ENCODE measurements at regions not wholly inside any gene's neighbourhood (a gene's known extent, or its start where the extent isn't known, plus 50 kb on each side); places are given as distances from the start of the nearest gene placed in this dataset.

- no peaks in the 10 kb centered on the region for H3K4me1 ChIP-seq (ENCODE audit: control insufficient read depth, low read depth, low read length)
- WGBS (ENCODE audit: extremely low coverage, insufficient coverage, low lambda C conversion rate), result no CpG with 5 or more reads among the region's 5 CpGs
Observed at GRCh38 chr3:30370681-30371271, 235.6 kb upstream of the TGFBR2 start.

GRCh38 chr3:30372837-30373236 lies 233.6 kb upstream of the TGFBR2 start:
- DNase-seq, result peak; percentile 26
- Histone ChIP-seq H3K23ac (ENCODE audit: low read length) (no peak overlapping the region), H4K8ac (ENCODE audit: low read depth, low read length) (no peak overlapping the region), H2AK5ac (ENCODE audit: low read length) (no peak overlapping the region), H3K79me1 (ENCODE audit: low read length) (no peaks in the 10 kb centered on the region), H3K27me3 (ENCODE audit: insufficient read depth, low read length, poor library complexity) (no peaks in the 10 kb centered on the region), H3K4me1 (ENCODE audit: control insufficient read depth, low read depth, low read length) (no peaks in the 10 kb centered on the region), H3K79me2 (ENCODE audit: control insufficient read depth, insufficient read depth, low read length) (no peaks in the 10 kb centered on the region), H3K56ac (ENCODE audit: low read length) (no peak overlapping the region), H3K36me3 (ENCODE audit: control insufficient read depth, insufficient read depth, low read length) (no peaks in the 10 kb centered on the region), H3K18ac (ENCODE audit: low read length) (no peak overlapping the region), H2BK120ac (ENCODE audit: low read depth, low read length) (no peak overlapping the region), H2BK5ac (ENCODE audit: low read length) (no peak overlapping the region), H3K4me3 (ENCODE audit: low read length) (no peak overlapping the region), H3K27ac (ENCODE audit: low read depth, low read length) (no peak overlapping the region), H3K9ac (ENCODE audit: low read length) (no peak overlapping the region), H3K4me2 (ENCODE audit: low read length) (no peak overlapping the region), H4K5ac (ENCODE audit: low read length) (no peak overlapping the region), H2BK15ac (replicated peaks; ENCODE audit: low read depth) (no peak overlapping the region), H3K4ac (ENCODE audit: low read depth, low read length) (no peak overlapping the region)
- WGBS (ENCODE audit: extremely low coverage, insufficient coverage, low lambda C conversion rate), result no CpG with 5 or more reads among the region's 3 CpGs

More at GRCh38 chr3:30370681-30371271, 235.6 kb upstream of the TGFBR2 start:
- no peaks in the 10 kb centered on the region for H3K36me3 ChIP-seq (ENCODE audit: control insufficient read depth, insufficient read depth, low read length)
- no peak overlapping the region for H3K9ac ChIP-seq (ENCODE audit: low read length)
- no peak overlapping the region for H3K56ac ChIP-seq (ENCODE audit: low read length)
- H3K4me2 ChIP-seq (ENCODE audit: low read length), result no peak overlapping the region
- H3K79me1 ChIP-seq (ENCODE audit: low read length), result no peaks in the 10 kb centered on the region
- no peak overlapping the region for H3K4ac ChIP-seq (ENCODE audit: low read depth, low read length)
- H3K27ac ChIP-seq (ENCODE audit: low read depth, low read length), result no peak overlapping the region
- DNase-seq, result peak; percentile 9
- no peak overlapping the region for H3K18ac ChIP-seq (ENCODE audit: low read length)
- no peak overlapping the region for H2AK5ac ChIP-seq (ENCODE audit: low read length)
- H3K4me3 ChIP-seq (ENCODE audit: low read length), result no peak overlapping the region
- no peak overlapping the region for H2BK5ac ChIP-seq (ENCODE audit: low read length)
- no peak overlapping the region for H4K8ac ChIP-seq (ENCODE audit: low read depth, low read length)
- H2BK120ac ChIP-seq (ENCODE audit: low read depth, low read length), result no peak overlapping the region
- no peaks in the 10 kb centered on the region for H3K27me3 ChIP-seq (ENCODE audit: insufficient read depth, low read length, poor library complexity)
- no peak overlapping the region for H3K23ac ChIP-seq (ENCODE audit: low read length)
- H3K79me2 ChIP-seq (ENCODE audit: control insufficient read depth, insufficient read depth, low read length), result no peaks in the 10 kb centered on the region
- H4K5ac ChIP-seq (ENCODE audit: low read length), result no peak overlapping the region
- H2BK15ac ChIP-seq (replicated peaks; ENCODE audit: low read depth), result no peak overlapping the region

- Histone ChIP-seq H3K4me1 (ENCODE audit: control insufficient read depth, low read depth, low read length) (no peaks in the 10 kb centered on the region), H3K4me3 (ENCODE audit: low read length) (no peak overlapping the region), H3K9ac (ENCODE audit: low read length) (no peak overlapping the region), H3K18ac (ENCODE audit: low read length) (no peak overlapping the region), H3K27ac (ENCODE audit: low read depth, low read length) (no peak overlapping the region), H2BK120ac (ENCODE audit: low read depth, low read length) (no peak overlapping the region), H4K5ac (ENCODE audit: low read length) (no peak overlapping the region), H3K79me2 (ENCODE audit: control insufficient read depth, insufficient read depth, low read length) (no peaks in the 10 kb centered on the region), H4K8ac (ENCODE audit: low read depth, low read length) (no peak overlapping the region), H2BK5ac (ENCODE audit: low read length) (no peak overlapping the region), H3K36me3 (ENCODE audit: control insufficient read depth, insufficient read depth, low read length) (no peaks in the 10 kb centered on the region), H3K79me1 (ENCODE audit: low read length) (no peaks in the 10 kb centered on the region), H3K27me3 (ENCODE audit: insufficient read depth, low read length, poor library complexity) (no peaks in the 10 kb centered on the region), H3K23ac (ENCODE audit: low read length) (no peak overlapping the region), H2BK15ac (replicated peaks; ENCODE audit: low read depth) (no peak overlapping the region), H3K4ac (ENCODE audit: low read depth, low read length) (no peak overlapping the region), H2AK5ac (ENCODE audit: low read length) (no peak overlapping the region), H3K56ac (ENCODE audit: low read length) (no peak overlapping the region), H3K4me2 (ENCODE audit: low read length) (no peak overlapping the region)
- DNase-seq, result no peak
- WGBS (ENCODE audit: extremely low coverage, insufficient coverage, low lambda C conversion rate), result no CpG with 5 or more reads among the region's 2 CpGs
Observed at GRCh38 chr3:30384546-30385072, 221.8 kb upstream of the TGFBR2 start.

- Histone ChIP-seq H3K9ac (ENCODE audit: low read length) (no peak overlapping the region), H2AK5ac (ENCODE audit: low read length) (no peak overlapping the region), H3K4me1 (ENCODE audit: control insufficient read depth, low read depth, low read length) (no peaks in the 10 kb centered on the region), H2BK5ac (ENCODE audit: low read length) (no peak overlapping the region), H3K79me1 (ENCODE audit: low read length) (no peaks in the 10 kb centered on the region), H3K4ac (ENCODE audit: low read depth, low read length) (no peak overlapping the region), H4K5ac (ENCODE audit: low read length) (no peak overlapping the region), H3K36me3 (ENCODE audit: control insufficient read depth, insufficient read depth, low read length) (no peaks in the 10 kb centered on the region), H2BK120ac (ENCODE audit: low read depth, low read length) (no peak overlapping the region), H3K27ac (ENCODE audit: low read depth, low read length) (no peak overlapping the region), H3K4me2 (ENCODE audit: low read length) (no peak overlapping the region), H3K18ac (ENCODE audit: low read length) (no peak overlapping the region), H3K56ac (ENCODE audit: low read length) (no peak overlapping the region), H3K27me3 (ENCODE audit: insufficient read depth, low read length, poor library complexity) (no peaks in the 10 kb centered on the region), H3K79me2 (ENCODE audit: control insufficient read depth, insufficient read depth, low read length) (no peaks in the 10 kb centered on the region), H2BK15ac (replicated peaks; ENCODE audit: low read depth) (no peak overlapping the region), H4K8ac (ENCODE audit: low read depth, low read length) (no peak overlapping the region), H3K23ac (ENCODE audit: low read length) (no peak overlapping the region), H3K4me3 (ENCODE audit: low read length) (no peak overlapping the region)
- no peak for DNase-seq
- no CpG with 5 or more reads among the region's 4 CpGs for WGBS (ENCODE audit: extremely low coverage, insufficient coverage, low lambda C conversion rate)
Observed at GRCh38 chr3:30393079-30393478, 213.3 kb upstream of the TGFBR2 start.

- no peak overlapping the region for H2AK5ac ChIP-seq (ENCODE audit: low read length)
- no peak overlapping the region for H2BK120ac ChIP-seq (ENCODE audit: low read depth, low read length)
- no peak overlapping the region for H3K9ac ChIP-seq (ENCODE audit: low read length)
- no peak overlapping the region for H3K4ac ChIP-seq (ENCODE audit: low read depth, low read length)
- WGBS (ENCODE audit: extremely low coverage, insufficient coverage, low lambda C conversion rate), result no CpG with 5 or more reads among the region's 1 CpG
- H3K27me3 ChIP-seq (ENCODE audit: insufficient read depth, low read length, poor library complexity), result no peaks in the 10 kb centered on the region
- no peak overlapping the region for H3K18ac ChIP-seq (ENCODE audit: low read length)
- no peaks in the 10 kb centered on the region for H3K79me1 ChIP-seq (ENCODE audit: low read length)
- no peak overlapping the region for H2BK5ac ChIP-seq (ENCODE audit: low read length)
- H2BK15ac ChIP-seq (replicated peaks; ENCODE audit: low read depth), result no peak overlapping the region
- H3K27ac ChIP-seq (ENCODE audit: low read depth, low read length), result no peak overlapping the region
- DNase-seq, result no peak
- no peak overlapping the region for H3K4me3 ChIP-seq (ENCODE audit: low read length)
- no peak overlapping the region for H4K8ac ChIP-seq (ENCODE audit: low read depth, low read length)
- no peak overlapping the region for H3K4me2 ChIP-seq (ENCODE audit: low read length)
- no peaks in the 10 kb centered on the region for H3K36me3 ChIP-seq (ENCODE audit: control insufficient read depth, insufficient read depth, low read length)
- H4K5ac ChIP-seq (ENCODE audit: low read length), result no peak overlapping the region
- no peak overlapping the region for H3K23ac ChIP-seq (ENCODE audit: low read length)
- H3K4me1 ChIP-seq (ENCODE audit: control insufficient read depth, low read depth, low read length), result no peaks in the 10 kb centered on the region
- H3K79me2 ChIP-seq (ENCODE audit: control insufficient read depth, insufficient read depth, low read length), result no peaks in the 10 kb centered on the region
- H3K56ac ChIP-seq (ENCODE audit: low read length), result no peak overlapping the region
Observed at GRCh38 chr3:30397030-30397429, 209.4 kb upstream of the TGFBR2 start.

Measured in mesendoderm (in vitro differentiated cells).